Choroid plexus epithelial cell (primary cell): ENCODE measurements at regions not wholly inside any gene's neighbourhood (a gene's known extent, or its start where the extent isn't known, plus 50 kb on each side); places are given as distances from the start of the nearest gene placed in this dataset.

ENCODE experiments used
- DNase-seq: peaks from one replicate; pipeline ENCODE4 v3.0.0-alpha.2; 2010; ENCODE audit warnings: low read depth
- H3K4me3 ChIP-seq: 2 replicates; pipeline ENCODE4 v1.5.1; 2011; ENCODE audit warnings: low read depth, mild to moderate bottlenecking, control low read depth, low read length, moderate library complexity
- CTCF ChIP-seq: conservative IDR thresholded peaks from 2 replicates; pipeline ENCODE4 v1.5.1; 2011; ENCODE audit warnings: low read depth, mild to moderate bottlenecking, control low read depth, inconsistent platforms, low read length, moderate library complexity

- DNase-seq = no peak
- TF ChIP-seq CTCF = no peak
- H3K4me3 ChIP-seq = no peak overlapping the region
Measured at GRCh38 chr10:84698989-84699388, 370.6 kb downstream of the CCSER2 start.

- H3K4me3 ChIP-seq = no peak overlapping the region
- TF ChIP-seq CTCF = no peak
- DNase-seq = no peak
Measured at GRCh38 chr10:84700668-84701369, 372.4 kb downstream of the CCSER2 start.

GRCh38 chr10:84701370-84701720 lies 373.0 kb downstream of the CCSER2 start:
- DNase-seq = no peak
- no peak for TF ChIP-seq CTCF
- no peak overlapping the region for H3K4me3 ChIP-seq

- no peak for DNase-seq
- no peak for TF ChIP-seq CTCF
- H3K4me3 ChIP-seq = no peak overlapping the region
Measured at GRCh38 chr10:84704101-84704500, 375.7 kb downstream of the CCSER2 start.

GRCh38 chr10:84706431-84706830 lies 378.0 kb downstream of the CCSER2 start:
- DNase-seq = no peak
- no peak for TF ChIP-seq CTCF
- no peak overlapping the region for H3K4me3 ChIP-seq

GRCh38 chr10:84706875-84707274 lies 378.5 kb downstream of the CCSER2 start:
- peak; percentile 1 for DNase-seq
- no peak for TF ChIP-seq CTCF

GRCh38 chr10:84715911-84716310 lies 387.5 kb downstream of the CCSER2 start:
- TF ChIP-seq CTCF = peak; percentile 70
- peak; percentile 54 for DNase-seq

More at GRCh38 chr10:84706875-84707274, 378.5 kb downstream of the CCSER2 start:
- no peak overlapping the region for H3K4me3 ChIP-seq

More at GRCh38 chr10:84715911-84716310, 387.5 kb downstream of the CCSER2 start:
- no peak overlapping the region for H3K4me3 ChIP-seq
